ENCODE measurements at regions not wholly inside any gene's neighbourhood (a gene's known extent, or its start where the extent isn't known, plus 50 kb on each side); places are given as distances from the start of the nearest gene placed in this dataset.

GRCh38 chr6:92934625-92935024, 484.7 kb downstream of the EPHA7 start:
- no peak for TF ChIP-seq CTCF (optimal IDR thresholded peaks at IDR 0.05 in 1 of 3, IDR thresholded peaks at IDR 0.05 in 1 of 3, conservative IDR thresholded peaks at IDR 0.05 in 1 of 3; ENCODE audit: extremely low read depth in 1 of 3, insufficient read depth in 2 of 3, low read length in 3 of 3)
- TF ChIP-seq EZH2 (IDR thresholded peaks at IDR 0.05; ENCODE audit: low read length) = no peak

Data from keratinocyte (primary cell).